Mesothelial cell of epicardium (in vitro differentiated cells): ENCODE measurements at regions not wholly inside any gene's neighbourhood (a gene's known extent, or its start where the extent isn't known, plus 50 kb on each side); places are given as distances from the start of the nearest gene placed in this dataset.
"Not testable (repeated sequence)": the region's sequence is repeated elsewhere in the genome, so short reads cannot be mapped to it uniquely, and the experiment has no call there.

Source experiments
- DNase-seq, 2 experiments: peaks; one replicate each; pipeline ENCODE4 v3.0.0; 2021; ENCODE audit warnings: low spot score in 2 of 2; ENCODE audit not compliant: unreplicated experiment in 2 of 2
- H3K27ac Mint-ChIP-seq: 2 replicates; pipeline ENCODE4 v1.8.0; 2021; ENCODE audit warnings: mixed read lengths
- H3K27me3 Mint-ChIP-seq: 2 replicates; pipeline ENCODE4 v1.8.0; 2021; ENCODE audit warnings: low read depth, mixed read lengths
- H3K36me3 Mint-ChIP-seq: 2 replicates; pipeline ENCODE4 v1.8.0; 2021; ENCODE audit warnings: mixed read lengths
- H3K4me1 Mint-ChIP-seq: 2 replicates; pipeline ENCODE4 v1.8.0; 2021; ENCODE audit warnings: mixed read lengths
- H3K4me3 Mint-ChIP-seq: 2 replicates; pipeline ENCODE4 v1.8.0; 2021; ENCODE audit warnings: mild to moderate bottlenecking, moderate library complexity, mixed read lengths
- H3K9me3 Mint-ChIP-seq: 2 replicates; pipeline ENCODE4 v1.8.0; 2021; ENCODE audit warnings: mixed read lengths
- TF ChIP-seq, protein P1 (sequence below): fragments of 200-600 bp; sonication (generic); IDR thresholded peaks from one replicate; pipeline ENCODE4 v1.5.0; 2021; ENCODE audit warnings: antibody characterized with exemption; ENCODE audit not compliant: unreplicated experiment

DNA sequence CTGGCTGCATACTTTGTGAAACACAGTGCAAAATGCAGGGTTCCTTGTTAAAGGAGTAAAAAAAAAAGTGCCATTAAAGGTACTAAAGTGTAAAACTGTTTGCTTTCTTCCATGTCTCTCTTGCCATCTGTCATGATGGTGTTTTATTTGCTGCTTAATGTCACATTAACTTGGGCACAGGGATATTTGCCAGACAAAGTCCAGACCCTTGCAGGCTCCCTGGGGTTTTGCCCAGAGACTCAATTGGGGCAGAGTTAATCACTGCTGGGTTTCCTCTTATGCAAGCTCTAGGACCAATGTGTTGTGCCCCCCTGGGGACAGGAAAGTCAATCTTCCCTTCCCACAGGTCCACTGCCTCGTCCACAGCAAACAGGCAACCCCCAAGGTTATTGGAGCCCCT is 274.3 kb upstream of the SGCD start:
- Mint-ChIP-seq H3K36me3 (no peaks in the 10 kb centered on the region), H3K9me3 (peaks cover 3% of the 10 kb centered on the region), H3K4me1 (peaks cover 2% of the 10 kb centered on the region), H3K27me3 (peaks cover 2% of the 10 kb centered on the region), H3K27ac (no peak overlapping the region), H3K4me3 (no peak overlapping the region)
- TF ChIP-seq, protein P1, sequence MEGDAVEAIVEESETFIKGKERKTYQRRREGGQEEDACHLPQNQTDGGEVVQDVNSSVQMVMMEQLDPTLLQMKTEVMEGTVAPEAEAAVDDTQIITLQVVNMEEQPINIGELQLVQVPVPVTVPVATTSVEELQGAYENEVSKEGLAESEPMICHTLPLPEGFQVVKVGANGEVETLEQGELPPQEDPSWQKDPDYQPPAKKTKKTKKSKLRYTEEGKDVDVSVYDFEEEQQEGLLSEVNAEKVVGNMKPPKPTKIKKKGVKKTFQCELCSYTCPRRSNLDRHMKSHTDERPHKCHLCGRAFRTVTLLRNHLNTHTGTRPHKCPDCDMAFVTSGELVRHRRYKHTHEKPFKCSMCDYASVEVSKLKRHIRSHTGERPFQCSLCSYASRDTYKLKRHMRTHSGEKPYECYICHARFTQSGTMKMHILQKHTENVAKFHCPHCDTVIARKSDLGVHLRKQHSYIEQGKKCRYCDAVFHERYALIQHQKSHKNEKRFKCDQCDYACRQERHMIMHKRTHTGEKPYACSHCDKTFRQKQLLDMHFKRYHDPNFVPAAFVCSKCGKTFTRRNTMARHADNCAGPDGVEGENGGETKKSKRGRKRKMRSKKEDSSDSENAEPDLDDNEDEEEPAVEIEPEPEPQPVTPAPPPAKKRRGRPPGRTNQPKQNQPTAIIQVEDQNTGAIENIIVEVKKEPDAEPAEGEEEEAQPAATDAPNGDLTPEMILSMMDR = no peak
- no peak for DNase-seq

DNA sequence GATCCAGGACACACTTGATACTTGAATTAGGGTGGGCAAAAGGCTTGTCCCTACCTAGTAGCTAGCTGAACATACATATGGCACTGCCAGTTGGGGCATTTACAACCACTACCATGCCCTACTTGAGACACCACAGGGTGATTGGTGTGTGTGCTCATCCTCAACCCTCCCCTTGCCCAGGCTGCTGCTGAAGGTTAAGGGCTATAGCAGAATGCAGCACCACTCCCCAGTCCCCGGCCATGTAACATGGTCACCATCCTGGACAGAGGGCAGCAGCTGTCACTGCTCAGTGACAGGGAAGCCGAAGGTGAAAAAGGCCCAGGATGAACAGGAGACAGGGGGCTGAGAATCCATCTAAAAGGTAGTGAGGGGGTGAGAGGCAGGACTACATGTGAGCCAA is 273.9 kb upstream of the SGCD start:
- H3K4me3 Mint-ChIP-seq = no peak overlapping the region
- peaks cover 3% of the 10 kb centered on the region for H3K9me3 Mint-ChIP-seq
- peaks cover 2% of the 10 kb centered on the region for H3K4me1 Mint-ChIP-seq

DNA sequence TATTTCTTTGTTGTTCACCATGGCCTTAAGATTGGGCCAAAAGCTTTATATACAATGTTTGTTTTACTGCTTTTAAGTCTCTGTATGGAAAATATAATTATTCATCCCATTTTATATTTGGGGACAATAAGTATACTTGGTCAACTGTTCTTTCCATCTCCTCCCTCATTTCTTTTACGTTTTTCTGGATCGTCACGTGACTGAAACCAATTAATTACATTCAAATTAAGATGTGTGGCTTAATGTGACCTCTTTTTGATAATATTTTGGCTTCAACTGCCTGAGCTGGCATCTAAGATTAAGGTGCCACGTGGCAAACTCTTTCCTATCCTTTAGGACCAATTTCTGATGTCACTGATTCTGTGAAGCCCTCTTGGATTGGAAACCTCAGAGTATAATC is 250.1 kb upstream of the SGCD start:
- Mint-ChIP-seq H3K27me3 (no peaks in the 10 kb centered on the region), H3K9me3 (peaks cover 34% of the 10 kb centered on the region), H3K4me3 (no peak overlapping the region), H3K36me3 (no peaks in the 10 kb centered on the region), H3K4me1 (no peaks in the 10 kb centered on the region), H3K27ac (no peak overlapping the region)
- TF ChIP-seq, protein P1 = no peak
- DNase-seq = no peak

More for the DNA sequence above, 273.9 kb upstream of the SGCD start:
- no peak overlapping the region for H3K27ac Mint-ChIP-seq
- TF ChIP-seq, protein P1 = no peak
- no peaks in the 10 kb centered on the region for H3K36me3 Mint-ChIP-seq
- H3K27me3 Mint-ChIP-seq = peaks cover 2% of the 10 kb centered on the region
- DNase-seq = no peak

DNA sequence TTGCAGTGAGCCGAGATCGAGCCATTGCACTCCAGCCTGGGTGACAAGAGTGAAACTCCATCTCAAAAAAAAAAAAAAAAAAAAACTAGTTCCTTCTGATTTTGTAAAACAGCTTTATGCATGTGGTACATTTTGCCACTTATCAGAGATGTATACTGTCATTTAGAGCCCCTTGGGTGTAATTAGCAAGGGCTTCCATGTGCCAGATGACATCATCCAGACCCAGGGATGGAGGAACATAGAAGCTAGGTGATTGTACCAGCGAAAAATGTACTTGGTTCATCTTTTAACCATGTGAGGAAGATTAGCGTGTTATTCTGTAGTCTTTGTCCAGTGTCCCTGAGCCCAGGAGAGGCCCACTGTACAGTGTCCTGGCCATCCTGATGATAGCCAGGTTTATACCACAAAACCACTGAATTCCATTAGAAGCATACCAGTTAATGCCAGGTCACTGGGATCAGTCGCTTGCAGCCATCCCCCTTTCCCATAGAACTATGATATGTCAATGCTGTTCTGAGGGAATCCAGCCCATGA is 239.3 kb upstream of the SGCD start:
- H3K4me3 Mint-ChIP-seq = no peak overlapping the region
- no peak for DNase-seq
- H3K36me3 Mint-ChIP-seq = peaks cover 2% of the 10 kb centered on the region
- H3K27me3 Mint-ChIP-seq = no peaks in the 10 kb centered on the region
- no peaks in the 10 kb centered on the region for H3K4me1 Mint-ChIP-seq
- H3K27ac Mint-ChIP-seq = no peak overlapping the region
- TF ChIP-seq, protein P1 = no peak
- peaks cover 31% of the 10 kb centered on the region for H3K9me3 Mint-ChIP-seq

DNA sequence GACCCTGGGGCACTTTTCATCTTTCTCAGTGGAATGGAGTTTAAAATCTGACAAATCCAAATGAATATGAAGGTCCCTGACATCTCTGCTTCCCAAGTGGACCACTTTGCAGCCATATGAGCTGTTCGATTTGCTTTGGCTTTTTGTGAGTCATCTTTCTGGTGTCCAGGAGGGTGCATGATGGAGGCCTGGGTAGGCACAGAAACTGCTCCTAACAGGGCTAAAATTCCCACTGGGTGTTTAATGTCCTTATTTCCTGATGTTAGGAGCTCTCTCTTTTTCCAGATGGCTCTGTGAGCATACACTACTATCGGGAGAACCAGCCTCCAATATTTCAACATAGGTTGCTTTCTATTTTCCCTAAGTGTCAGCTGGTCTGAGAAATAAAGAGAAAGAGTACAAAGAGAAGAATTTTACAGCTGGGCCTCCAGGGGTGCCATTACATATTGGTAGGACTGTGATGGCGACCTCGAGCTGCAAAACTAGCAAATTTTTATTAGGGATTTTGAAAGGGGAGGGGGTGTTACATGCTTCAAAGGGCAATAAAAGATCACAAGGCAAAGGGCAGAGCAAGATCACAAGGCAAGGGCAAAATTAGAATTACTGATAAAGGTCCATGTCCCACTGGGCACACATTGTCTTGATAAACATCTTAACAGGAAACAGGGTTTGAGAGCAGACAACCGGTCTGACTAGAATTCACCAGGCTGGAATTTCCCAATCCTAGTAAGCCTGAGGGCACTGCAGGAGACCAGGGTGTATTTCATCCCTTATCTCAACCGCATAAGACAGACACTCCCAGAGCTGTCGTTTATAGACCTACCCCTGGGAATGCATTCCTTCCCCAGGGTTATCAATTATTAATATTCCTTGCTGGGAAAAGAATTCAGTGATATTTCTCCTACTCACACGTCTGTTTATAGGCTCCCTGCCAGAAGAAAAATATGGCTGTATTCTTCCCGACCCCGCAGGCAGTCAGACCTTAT is 236.7 kb upstream of the SGCD start:
- H3K4me1 Mint-ChIP-seq, H3K27me3 Mint-ChIP-seq, DNase-seq, H3K27ac Mint-ChIP-seq, H3K36me3 Mint-ChIP-seq, H3K4me3 Mint-ChIP-seq: not testable (repeated sequence)
- peaks cover 36% of the 10 kb centered on the region for H3K9me3 Mint-ChIP-seq

DNA sequence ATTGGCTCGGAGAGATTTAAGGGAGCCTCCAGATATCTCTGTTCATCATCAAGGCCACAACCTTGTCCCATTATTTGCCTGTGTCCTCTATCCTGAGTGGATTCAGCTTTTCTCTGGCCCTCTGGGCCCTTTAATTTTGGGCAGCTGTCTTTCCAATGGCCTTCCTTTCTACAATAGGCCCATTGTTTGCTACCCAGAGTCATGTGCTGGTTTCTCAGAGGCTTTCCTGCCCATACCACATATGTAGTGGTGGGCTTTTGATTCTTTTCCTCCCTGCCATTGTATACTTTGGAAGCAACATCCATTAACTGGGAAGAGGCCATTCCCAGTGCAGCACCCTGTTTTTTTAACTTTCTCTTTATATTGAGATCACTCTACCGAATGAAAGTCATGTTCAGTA is 233.9 kb upstream of the SGCD start:
- Mint-ChIP-seq H3K4me1 (no peaks in the 10 kb centered on the region), H3K36me3 (peaks cover 2% of the 10 kb centered on the region), H3K9me3 (peaks cover 34% of the 10 kb centered on the region), H3K27me3 (no peaks in the 10 kb centered on the region), H3K27ac (no peak overlapping the region), H3K4me3 (no peak overlapping the region)
- TF ChIP-seq, protein P1 = no peak
- DNase-seq = no peak
